GM10266 (cell line): ENCODE measurements at regions not wholly inside any gene's neighbourhood (a gene's known extent, or its start where the extent isn't known, plus 50 kb on each side); places are given as distances from the start of the nearest gene placed in this dataset.

ENCODE experiments used
- DNase-seq: peaks from one replicate; pipeline ENCODE4 v3.0.0; 2012; ENCODE audit errors: extremely low spot score
- CTCF ChIP-seq: IDR thresholded peaks from 2 replicates; pipeline ENCODE4 v1.5.1; 2012; ENCODE audit warnings: mild to moderate bottlenecking, low read depth; ENCODE audit not compliant: control insufficient read depth, insufficient read depth; ENCODE audit errors: missing control alignments

GRCh38 chr1:4113897-4114296 lies 213.8 kb upstream of the C1orf174 start:
- TF ChIP-seq CTCF: no peak
- DNase-seq: no peak

- TF ChIP-seq CTCF: no peak
- DNase-seq: no peak
These were observed 215.3 kb upstream of the C1orf174 start for GRCh38 chr1:4115191-4115900.

- TF ChIP-seq CTCF: no peak
- DNase-seq: no peak
These were observed 217.1 kb upstream of the C1orf174 start for GRCh38 chr1:4117196-4117595.

GRCh38 chr1:4118746-4119515 lies 218.9 kb upstream of the C1orf174 start:
- no peak for DNase-seq

GRCh38 chr1:4119516-4120220 lies 219.6 kb upstream of the C1orf174 start:
- DNase-seq: no peak
- TF ChIP-seq CTCF: no peak

More at GRCh38 chr1:4118746-4119515, 218.9 kb upstream of the C1orf174 start:
- TF ChIP-seq CTCF: no peak

- no peak for DNase-seq
- no peak for TF ChIP-seq CTCF
These were observed 220.7 kb upstream of the C1orf174 start for GRCh38 chr1:4120557-4121292.
